GM18499 (cell line): ENCODE measurements at regions not wholly inside any gene's neighbourhood (a gene's known extent, or its start where the extent isn't known, plus 50 kb on each side); places are given as distances from the start of the nearest gene placed in this dataset.
"Not testable (repeated sequence)": the region's sequence is repeated elsewhere in the genome, so short reads cannot be mapped to it uniquely, and the experiment has no call there.

ENCODE experiments used
- ATAC-seq: cut with Tn5 transposase; IDR thresholded peaks from one replicate; pipeline ENCODE4 v1.9.1; 2021; ENCODE audit warnings: moderate number of reproducible peaks; ENCODE audit not compliant: insufficient read depth, unreplicated experiment

- no peak for ATAC-seq
These were observed 1217.7 kb upstream of the CELF2 start for GRCh38 chr10:9800011-9800410.

- no peak for ATAC-seq
These were observed 1217.1 kb upstream of the CELF2 start for GRCh38 chr10:9800571-9800970.

GRCh38 chr10:9807846-9808245, 1209.8 kb upstream of the CELF2 start:
- no peak for ATAC-seq

- no peak for ATAC-seq
These were observed 1206.1 kb upstream of the CELF2 start for GRCh38 chr10:9811601-9812000.

- ATAC-seq = no peak
These were observed 1203.3 kb upstream of the CELF2 start for GRCh38 chr10:9814285-9814864.

GRCh38 chr10:9819756-9820494, 1197.7 kb upstream of the CELF2 start:
- ATAC-seq = no peak

GRCh38 chr10:9823268-9823930, 1194.3 kb upstream of the CELF2 start:
- no peak for ATAC-seq

GRCh38 chr10:9824631-9825071, 1193.0 kb upstream of the CELF2 start:
- no peak for ATAC-seq

- no peak for ATAC-seq
These were observed 1192.1 kb upstream of the CELF2 start for GRCh38 chr10:9825491-9826018.

GRCh38 chr10:9828110-9828509, 1189.6 kb upstream of the CELF2 start:
- no peak for ATAC-seq

- ATAC-seq = no peak
These were observed 1183.7 kb upstream of the CELF2 start for GRCh38 chr10:9833942-9834341.

GRCh38 chr10:9834434-9834833, 1183.2 kb upstream of the CELF2 start:
- ATAC-seq = no peak

GRCh38 chr10:9845075-9845474, 1172.6 kb upstream of the CELF2 start:
- no peak for ATAC-seq

GRCh38 chr10:9848278-9848677, 1169.4 kb upstream of the CELF2 start:
- ATAC-seq = no peak

- ATAC-seq = no peak
These were observed 1168.7 kb upstream of the CELF2 start for GRCh38 chr10:9848981-9849380.

- ATAC-seq = no peak
These were observed 1167.3 kb upstream of the CELF2 start for GRCh38 chr10:9850415-9850814.

GRCh38 chr10:9851808-9852207, 1165.9 kb upstream of the CELF2 start:
- ATAC-seq = no peak

- ATAC-seq = no peak
These were observed 1164.0 kb upstream of the CELF2 start for GRCh38 chr10:9853405-9854355.

- not testable (repeated sequence) for ATAC-seq
These were observed 1162.2 kb upstream of the CELF2 start for GRCh38 chr10:9855451-9855850.

GRCh38 chr10:9858816-9859215, 1158.9 kb upstream of the CELF2 start:
- no peak for ATAC-seq
